ENCODE measurements at regions not wholly inside any gene's neighbourhood (a gene's known extent, or its start where the extent isn't known, plus 50 kb on each side); places are given as distances from the start of the nearest gene placed in this dataset.

DNA sequence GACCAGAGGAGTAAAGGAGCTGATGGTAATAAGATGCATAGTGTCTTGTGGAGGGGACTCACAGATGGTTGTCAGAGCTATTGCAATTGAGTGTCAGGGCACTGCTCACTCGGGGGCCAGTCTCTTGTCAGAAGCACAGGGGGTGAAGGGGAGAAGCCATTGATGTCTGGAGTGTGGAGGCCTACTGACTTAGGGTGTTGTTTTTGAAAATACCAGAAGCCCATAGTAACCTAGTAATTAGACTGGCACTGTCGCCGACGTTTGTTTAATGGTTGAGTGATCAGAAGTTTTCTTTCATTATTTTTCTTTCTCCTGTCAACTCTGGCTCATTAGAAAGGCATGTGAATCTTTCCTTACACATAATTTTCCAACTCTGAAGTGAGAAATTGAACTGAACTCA lies 151.6 kb upstream of the TENM4 start:
- no peak for TF ChIP-seq CTCF (IDR thresholded peaks at IDR 0.05; ENCODE audit: low read depth, low read length)
- no peak for DNase-seq (ENCODE audit: extremely low read depth, low read depth)

DNA sequence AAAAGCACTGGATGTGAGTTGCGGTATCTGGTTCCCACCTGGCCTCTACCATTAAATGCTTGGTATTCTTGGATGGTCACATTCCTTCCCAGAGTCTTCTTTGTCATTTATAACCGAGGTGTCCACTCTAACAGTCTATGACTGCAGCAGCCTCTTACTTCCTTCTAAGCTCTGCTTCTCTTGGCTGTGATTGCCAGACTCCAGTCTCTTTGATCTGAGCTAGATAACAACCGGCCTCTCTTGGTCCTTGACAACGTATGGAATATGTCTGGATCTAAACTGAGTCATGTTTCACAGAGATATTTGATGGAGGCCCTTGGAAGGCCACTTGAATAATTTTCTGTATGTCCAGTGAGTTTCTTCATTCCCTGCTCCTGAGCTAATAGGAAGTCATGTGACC lies 141.6 kb upstream of the TENM4 start:
- no peak for TF ChIP-seq CTCF (IDR thresholded peaks at IDR 0.05; ENCODE audit: low read depth, low read length)
- DNase-seq (ENCODE audit: extremely low read depth, low read depth) = no peak

DNA sequence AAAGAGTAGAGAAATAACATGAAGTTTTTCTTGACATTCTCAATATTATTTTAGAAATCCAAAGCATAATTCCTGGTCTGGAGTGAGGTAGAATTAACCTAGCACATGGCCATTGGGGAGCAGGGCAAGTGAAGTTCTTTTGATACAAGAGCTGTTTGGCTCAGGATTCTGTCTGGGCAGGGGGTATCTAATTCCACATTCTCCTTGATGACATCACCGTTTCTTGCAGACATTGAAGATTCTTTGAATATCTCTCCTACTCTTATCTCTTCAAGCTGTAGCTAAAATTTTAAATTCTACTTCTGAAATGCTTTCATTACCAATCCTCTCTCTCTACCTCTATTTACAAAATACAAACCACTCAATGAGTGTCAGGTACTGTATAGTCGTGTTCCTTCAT lies 138.2 kb upstream of the TENM4 start:
- DNase-seq (ENCODE audit: extremely low read depth, low read depth) = no peak
- TF ChIP-seq CTCF (IDR thresholded peaks at IDR 0.05; ENCODE audit: low read depth, low read length) = no peak

- no peak for TF ChIP-seq CTCF (IDR thresholded peaks at IDR 0.05; ENCODE audit: low read depth, low read length)
- no peak for DNase-seq (ENCODE audit: extremely low read depth, low read depth)
Measured at GRCh38 chr11:79578116-79578515, 137.3 kb upstream of the TENM4 start.

- no peak for TF ChIP-seq CTCF (IDR thresholded peaks at IDR 0.05; ENCODE audit: low read depth, low read length)
- DNase-seq (ENCODE audit: extremely low read depth, low read depth) = no peak
Measured at GRCh38 chr11:79575701-79576100, 134.9 kb upstream of the TENM4 start.

GRCh38 chr11:79570104-79570503 lies 129.3 kb upstream of the TENM4 start:
- DNase-seq (ENCODE audit: extremely low read depth, low read depth) = no peak
- no peak for TF ChIP-seq CTCF (IDR thresholded peaks at IDR 0.05; ENCODE audit: low read depth, low read length)

DNA sequence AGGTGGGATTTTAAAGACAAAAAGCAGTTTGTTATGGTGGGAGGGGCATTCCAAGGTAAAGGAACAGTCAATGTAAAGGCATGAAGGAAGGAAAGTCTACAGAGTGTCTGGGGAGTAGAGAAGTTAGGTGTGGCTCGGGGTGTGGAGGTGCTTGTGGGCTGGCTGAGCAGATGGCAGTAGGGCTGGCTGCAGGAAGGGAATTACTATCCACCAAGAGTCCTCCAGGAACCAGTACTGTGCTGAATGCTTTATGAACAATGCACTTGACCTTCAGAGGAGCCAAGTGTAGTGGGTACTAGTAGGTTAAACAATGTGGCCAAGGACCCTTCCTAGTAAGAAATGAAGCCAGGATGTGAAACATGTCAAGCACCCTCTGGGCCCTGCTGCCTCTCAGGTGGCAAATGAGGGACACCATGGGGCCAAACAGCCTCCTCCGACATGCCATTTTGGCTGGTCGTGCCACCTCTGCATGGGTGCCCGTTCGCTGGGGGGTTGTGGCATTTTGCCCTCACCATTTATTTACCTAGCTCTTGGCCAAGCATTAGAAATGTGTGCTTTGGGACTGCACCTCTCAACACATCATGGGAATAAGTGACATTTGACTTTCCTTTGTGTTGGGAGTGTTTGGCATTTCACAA lies 123.6 kb upstream of the TENM4 start:
- TF ChIP-seq CTCF (IDR thresholded peaks at IDR 0.05; ENCODE audit: low read depth, low read length) = no peak
- no peak for DNase-seq (ENCODE audit: extremely low read depth, low read depth)

All from AG09319 (cell line).